SK-N-MC (cell line): ENCODE measurements at regions not wholly inside any gene's neighbourhood (a gene's known extent, or its start where the extent isn't known, plus 50 kb on each side); places are given as distances from the start of the nearest gene placed in this dataset.

ENCODE experiments used
- EZH2 ChIP-seq: fragments of 200-600 bp; sonication (generic); IDR thresholded peaks from one replicate; pipeline ENCODE4 v1.6.1; 2017; ENCODE audit warnings: antibody characterized with exemption
- FOXP2 ChIP-seq: optimal IDR thresholded peaks from 2 replicates; pipeline ENCODE3; 2011; ENCODE audit warnings: mild to moderate bottlenecking, moderate library complexity; ENCODE audit not compliant: insufficient read depth; ENCODE audit errors: extremely low read length, control extremely low read depth

- no peak for TF ChIP-seq EZH2
- no peak for TF ChIP-seq FOXP2
Measured at GRCh38 chr21:28761674-28762356, 230.9 kb downstream of the LTN1 start.
